PC-9 (cell line): ENCODE measurements at regions not wholly inside any gene's neighbourhood (a gene's known extent, or its start where the extent isn't known, plus 50 kb on each side); places are given as distances from the start of the nearest gene placed in this dataset.

Experiments
- CTCF ChIP-seq: fragments of 200-600 bp; sonication (generic); conservative IDR thresholded peaks from 2 replicates; pipeline ENCODE4 v1.6.1; 2017; ENCODE audit warnings: mixed run types, antibody characterized with exemption, mild to moderate bottlenecking, moderate library complexity
- EZH2 ChIP-seq: fragments of 200-600 bp; sonication (generic); IDR thresholded peaks from 2 replicates; pipeline ENCODE4 v1.8.0; 2017; ENCODE audit warnings: antibody characterized with exemption, low read depth

GRCh38 chr21:35340273-35340672 lies 291.2 kb upstream of the RUNX1 start:
- no peak for TF ChIP-seq CTCF
- TF ChIP-seq EZH2 = no peak
